ENCODE measurements at regions not wholly inside any gene's neighbourhood (a gene's known extent, or its start where the extent isn't known, plus 50 kb on each side); places are given as distances from the start of the nearest gene placed in this dataset.

- TF ChIP-seq CTCF (IDR thresholded peaks at IDR 0.05) (no peak), EZH2 (IDR thresholded peaks at IDR 0.05; ENCODE audit: borderline replicate concordance, insufficient read depth, low read depth, low read length, poor library complexity, severe bottlenecking) (no peak)
These were observed 361.0 kb upstream of the TMEFF2 start for GRCh38 chr2:192555740-192556139.

Measured in B cell (primary cell).